NCI-H460 (cell line): ENCODE measurements at regions not wholly inside any gene's neighbourhood (a gene's known extent, or its start where the extent isn't known, plus 50 kb on each side); places are given as distances from the start of the nearest gene placed in this dataset.
A peak's percentile ranks its signal among the peaks of the same experiment; 100 is the strongest.

ENCODE experiments used
- DNase-seq: peaks from one replicate; pipeline ENCODE4 v3.0.0-alpha.2; 2016; ENCODE audit warnings: low read depth; ENCODE audit errors: extremely low read depth

- DNase-seq, result no peak
These were observed 497.0 kb upstream of the USP24 start for GRCh38 chr1:55712148-55712547.

- no peak for DNase-seq
These were observed 493.6 kb upstream of the USP24 start for GRCh38 chr1:55708781-55709180.

- no peak for DNase-seq
These were observed 492.7 kb upstream of the USP24 start for GRCh38 chr1:55707846-55708245.

- DNase-seq, result no peak
These were observed 492.0 kb upstream of the USP24 start for GRCh38 chr1:55707196-55707595.

- no peak for DNase-seq
These were observed 491.2 kb upstream of the USP24 start for GRCh38 chr1:55706397-55706796.

GRCh38 chr1:55703726-55704363 is 488.7 kb upstream of the USP24 start:
- DNase-seq, result no peak

GRCh38 chr1:55702064-55702463 is 486.9 kb upstream of the USP24 start:
- peak; percentile 11 for DNase-seq

- no peak for DNase-seq
These were observed 485.4 kb upstream of the USP24 start for GRCh38 chr1:55700359-55701130.

GRCh38 chr1:55699228-55699627 is 484.1 kb upstream of the USP24 start:
- DNase-seq, result no peak

GRCh38 chr1:55697997-55698535 is 482.9 kb upstream of the USP24 start:
- DNase-seq, result no peak

GRCh38 chr1:55696891-55697290 is 481.7 kb upstream of the USP24 start:
- no peak for DNase-seq

GRCh38 chr1:55696181-55696754 is 481.1 kb upstream of the USP24 start:
- no peak for DNase-seq

- DNase-seq, result no peak
These were observed 480.4 kb upstream of the USP24 start for GRCh38 chr1:55695552-55695951.

GRCh38 chr1:55695151-55695550 is 480.0 kb upstream of the USP24 start:
- DNase-seq, result no peak

- no peak for DNase-seq
These were observed 479.2 kb upstream of the USP24 start for GRCh38 chr1:55694310-55694801.

GRCh38 chr1:55692726-55693125 is 477.6 kb upstream of the USP24 start:
- no peak for DNase-seq

- no peak for DNase-seq
These were observed 475.2 kb upstream of the USP24 start for GRCh38 chr1:55690366-55690765.

GRCh38 chr1:55689800-55690199 is 474.6 kb upstream of the USP24 start:
- DNase-seq, result no peak

GRCh38 chr1:55685560-55685959 is 470.4 kb upstream of the USP24 start:
- no peak for DNase-seq

GRCh38 chr1:55684131-55684650 is 469.0 kb upstream of the USP24 start:
- no peak for DNase-seq

- DNase-seq, result no peak
These were observed 467.0 kb upstream of the USP24 start for GRCh38 chr1:55682198-55682597.
